ENCODE measurements at regions not wholly inside any gene's neighbourhood (a gene's known extent, or its start where the extent isn't known, plus 50 kb on each side); places are given as distances from the start of the nearest gene placed in this dataset.

DNA sequence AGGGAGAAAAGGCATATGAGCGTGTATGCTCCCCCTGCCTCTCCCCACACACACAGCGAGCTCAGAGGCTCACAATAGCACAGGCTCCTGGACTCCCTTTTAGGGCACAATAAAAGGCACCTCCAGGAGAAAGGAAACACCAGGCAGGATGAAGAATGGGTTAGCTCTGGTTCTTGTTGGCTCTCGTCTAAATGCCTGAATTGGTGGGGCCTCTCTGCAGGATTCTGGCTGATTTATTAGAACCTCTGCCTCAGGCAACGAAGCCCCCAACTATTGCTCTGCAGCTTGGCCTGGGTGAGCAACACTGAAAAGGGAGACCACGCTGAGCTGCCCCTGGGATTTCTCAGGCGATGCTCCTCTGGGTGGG lies 590.9 kb upstream of the PLXNA2 start:
- TF ChIP-seq POLR2A (IDR thresholded peaks at IDR 0.05), result no peak
- no peak for TF ChIP-seq CTCF (IDR thresholded peaks at IDR 0.05)
- 71 to 78% methylated on average over 6 of the region's 6 CpGs for WGBS, 2 donors
- DNase-seq (ENCODE audit: low spot score in 2 of 2), result no peak
- H3K4me3 ChIP-seq (ENCODE audit: low read depth, poor library complexity, severe bottlenecking), result no peak overlapping the region
- intact Hi-C loops (cut with DNase I; ENCODE audit: low total_unique reads), result no loop called here

DNA sequence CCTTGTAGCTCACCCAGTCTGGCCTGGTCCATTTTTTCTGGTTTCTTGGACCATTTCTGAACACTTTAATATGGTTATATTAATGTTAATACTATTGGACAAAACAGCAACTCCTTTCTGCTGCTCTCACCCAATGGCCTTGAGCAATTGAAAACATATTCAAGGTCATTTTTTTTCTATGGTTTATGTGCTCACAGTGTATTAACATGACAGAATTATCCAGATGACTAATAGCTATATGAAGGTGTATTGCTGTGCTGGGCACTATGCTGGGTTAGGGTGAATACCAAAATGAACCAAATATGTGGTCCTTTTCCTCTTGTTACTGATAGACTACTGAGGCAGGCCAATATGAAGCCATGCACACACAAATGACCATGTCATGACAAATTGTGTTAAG lies 591.6 kb upstream of the PLXNA2 start:
- no peak overlapping the region for H3K4me3 ChIP-seq (ENCODE audit: low read depth, poor library complexity, severe bottlenecking)
- intact Hi-C loops (cut with DNase I; ENCODE audit: low total_unique reads), result no loop called here
- no peak for TF ChIP-seq POLR2A (IDR thresholded peaks at IDR 0.05)
- no peak for DNase-seq (ENCODE audit: low spot score in 2 of 2)

GRCh38 chr1:208837242-208837641 lies 593.1 kb upstream of the PLXNA2 start:
- intact Hi-C loops (cut with DNase I; ENCODE audit: low total_unique reads), result no loop called here
- TF ChIP-seq POLR2A (IDR thresholded peaks at IDR 0.05) (no peak), CTCF (IDR thresholded peaks at IDR 0.05) (no peak)
- no peak for DNase-seq (ENCODE audit: low spot score in 2 of 2)
- no peak overlapping the region for H3K4me3 ChIP-seq (ENCODE audit: low read depth, poor library complexity, severe bottlenecking)

GRCh38 chr1:208841436-208841835 lies 597.3 kb upstream of the PLXNA2 start:
- no peak for DNase-seq (ENCODE audit: low spot score in 2 of 2)
- H3K4me3 ChIP-seq (ENCODE audit: low read depth, poor library complexity, severe bottlenecking), result no peak overlapping the region
- TF ChIP-seq POLR2A (IDR thresholded peaks at IDR 0.05) (no peak), CTCF (IDR thresholded peaks at IDR 0.05) (no peak)
- 90 to 92% methylated on average over 10 of the region's 10 CpGs for WGBS, 2 donors
- intact Hi-C loops (cut with DNase I; ENCODE audit: low total_unique reads), result no loop called here

DNA sequence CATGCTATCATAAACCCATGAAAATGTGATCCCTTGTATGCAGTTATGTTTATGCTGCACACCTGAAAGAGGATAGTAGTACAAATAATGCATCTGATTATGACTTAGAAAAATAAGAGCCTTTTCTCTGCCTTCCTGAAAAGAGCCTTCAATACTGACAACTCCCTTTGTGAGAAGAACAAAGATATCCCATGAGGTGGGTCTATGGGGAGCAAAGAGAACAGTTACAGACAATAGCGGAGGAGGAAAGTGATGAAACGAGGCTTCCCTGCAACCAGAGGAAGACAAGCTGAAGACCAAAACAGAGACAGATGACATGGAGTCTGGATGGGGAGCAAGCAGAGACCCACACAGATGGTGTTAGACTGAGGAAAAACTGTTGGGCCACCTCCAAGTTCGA lies 598.3 kb upstream of the PLXNA2 start:
- WGBS, 2 donors, result 89 to 95% methylated on average over 3 of the region's 3 CpGs
- intact Hi-C loops (cut with DNase I; ENCODE audit: low total_unique reads), result no loop called here
- TF ChIP-seq POLR2A (IDR thresholded peaks at IDR 0.05) (no peak), CTCF (IDR thresholded peaks at IDR 0.05) (no peak)

DNA sequence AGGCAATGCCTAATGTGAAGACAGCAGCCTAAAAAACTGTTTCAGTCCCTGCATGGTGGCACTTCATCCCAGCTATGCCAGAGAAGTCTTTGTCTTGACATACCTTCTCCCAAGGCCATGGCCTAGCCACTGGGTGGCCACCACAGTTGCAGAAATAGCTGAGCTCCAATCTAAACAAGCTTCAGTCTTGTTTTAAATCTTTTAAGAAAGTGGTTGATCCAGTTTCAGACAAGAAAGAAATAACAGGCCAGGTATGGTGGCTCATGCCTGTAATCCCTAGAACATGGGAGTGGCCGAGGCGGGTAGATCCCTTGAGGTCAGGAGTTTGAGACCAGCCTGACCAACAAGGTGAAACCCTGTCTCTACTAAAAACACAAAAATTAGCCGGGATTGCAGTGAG lies 600.0 kb upstream of the PLXNA2 start:
- 88 to 90% methylated on average over 3 of the region's 3 CpGs for WGBS, 2 donors
- no peak for DNase-seq (ENCODE audit: low spot score in 2 of 2)
- no peak for TF ChIP-seq CTCF (IDR thresholded peaks at IDR 0.05)
- TF ChIP-seq POLR2A (IDR thresholded peaks at IDR 0.05), result no peak
- no peak overlapping the region for H3K4me3 ChIP-seq (ENCODE audit: low read depth, poor library complexity, severe bottlenecking)
- intact Hi-C loops (cut with DNase I; ENCODE audit: low total_unique reads), result no loop called here

More for the DNA sequence above, 598.3 kb upstream of the PLXNA2 start:
- no peak for DNase-seq (ENCODE audit: low spot score in 2 of 2)
- H3K4me3 ChIP-seq (ENCODE audit: low read depth, poor library complexity, severe bottlenecking), result no peak overlapping the region

All from lower leg skin (tissue), 4 donors.